ENCODE measurements at regions not wholly inside any gene's neighbourhood (a gene's known extent, or its start where the extent isn't known, plus 50 kb on each side); places are given as distances from the start of the nearest gene placed in this dataset.
A peak's percentile ranks its signal among the peaks of the same experiment; 100 is the strongest.

- TF ChIP-seq REST (IDR thresholded peaks at IDR 0.05; ENCODE audit: insufficient read depth in 1 of 2, low read depth in 2 of 2, low read length in 2 of 2) = 0 out of 4 replicates have a peak, but pooled peaks of 1 of the 2 experiments have one; percentile 27
- TF ChIP-seq FOXP2 (optimal IDR thresholded peaks at IDR 0.05; ENCODE audit: borderline replicate concordance, extremely low read depth, extremely low read length, insufficient read depth) = no peak
Observed at GRCh38 chr1:231108516-231109302, 53.1 kb upstream of the TRIM67 start.

DNA sequence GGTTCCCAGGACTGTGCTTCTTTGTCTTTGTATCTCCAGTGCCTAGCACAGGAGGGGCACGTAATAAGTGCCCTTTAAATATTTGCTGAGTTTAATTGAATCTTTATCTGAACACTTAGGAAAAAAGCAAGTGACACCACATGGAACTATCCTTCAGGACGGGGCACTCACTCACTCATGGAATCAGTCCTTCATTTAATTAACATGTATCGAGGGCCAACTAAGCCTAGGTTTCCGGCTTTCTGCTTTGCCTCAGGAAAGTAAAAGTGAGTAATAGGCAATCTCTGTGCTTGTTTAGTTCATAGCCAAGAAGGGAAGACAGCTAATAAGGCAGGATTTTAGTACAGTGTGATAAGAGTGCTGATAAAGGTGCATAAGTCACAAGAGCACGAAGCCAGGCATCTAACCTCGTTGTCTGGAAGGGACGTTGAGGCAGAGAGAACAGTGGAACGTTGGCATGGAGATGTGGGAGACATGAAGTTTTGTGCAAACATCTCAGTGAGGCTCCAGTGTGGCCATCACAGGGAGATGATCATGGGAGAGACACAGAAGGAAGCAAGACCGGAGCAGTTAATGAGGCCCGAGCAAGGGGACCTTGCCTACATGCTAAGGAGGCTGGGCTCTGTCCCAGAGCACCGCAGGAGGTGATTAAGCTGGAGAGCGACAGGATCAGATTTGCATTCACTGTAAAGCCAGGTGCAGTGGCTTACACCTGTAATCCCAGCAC lies 54.1 kb upstream of the TRIM67 start:
- TF ChIP-seq POLR2AphosphoS5 (IDR thresholded peaks at IDR 0.05; ENCODE audit: low read depth, low read length) = no peak
- TF ChIP-seq FOXP2 (optimal IDR thresholded peaks at IDR 0.05; ENCODE audit: borderline replicate concordance, extremely low read depth, extremely low read length, insufficient read depth) = no peak
- TF ChIP-seq REST (IDR thresholded peaks at IDR 0.05; ENCODE audit: insufficient read depth in 1 of 2, low read depth in 2 of 2, low read length in 2 of 2) = no peak
- TF ChIP-seq TAF1 (IDR thresholded peaks at IDR 0.05; ENCODE audit: borderline replicate concordance, insufficient read depth, low read length) = no peak

DNA sequence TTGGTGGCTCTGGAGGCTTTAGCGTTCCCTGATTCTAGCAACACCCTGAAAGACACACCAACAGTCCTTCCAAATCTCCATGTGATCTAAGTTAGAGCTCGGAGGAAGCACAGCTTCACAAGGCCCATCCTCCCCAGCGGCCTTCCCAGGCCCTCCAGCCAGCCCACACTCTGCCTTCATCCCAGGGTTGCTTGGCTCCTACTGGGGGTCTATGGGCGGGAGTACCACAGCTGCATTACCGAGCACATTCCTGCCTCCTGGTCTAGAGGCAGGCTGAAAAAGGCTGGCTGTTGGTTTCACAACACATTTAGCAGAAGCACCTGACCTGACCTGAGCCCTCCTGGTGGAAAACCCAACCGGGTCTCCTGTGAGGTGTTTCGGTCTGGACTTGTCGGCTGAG lies 54.7 kb upstream of the TRIM67 start:
- TF ChIP-seq POLR2AphosphoS5 (IDR thresholded peaks at IDR 0.05; ENCODE audit: low read depth, low read length) = no peak
- no peak for TF ChIP-seq TAF1 (IDR thresholded peaks at IDR 0.05; ENCODE audit: borderline replicate concordance, insufficient read depth, low read length)
- TF ChIP-seq SIN3A (IDR thresholded peaks at IDR 0.05; ENCODE audit: borderline replicate concordance, insufficient read depth, low read length) = no peak
- no peak for TF ChIP-seq FOXP2 (optimal IDR thresholded peaks at IDR 0.05; ENCODE audit: borderline replicate concordance, extremely low read depth, extremely low read length, insufficient read depth)
- no peak for TF ChIP-seq REST (IDR thresholded peaks at IDR 0.05; ENCODE audit: insufficient read depth in 1 of 2, low read depth in 2 of 2, low read length in 2 of 2)

GRCh38 chr1:231106347-231106746 lies 55.5 kb upstream of the TRIM67 start:
- TF ChIP-seq POLR2AphosphoS5 (IDR thresholded peaks at IDR 0.05; ENCODE audit: low read depth, low read length) (no peak), FOXP2 (optimal IDR thresholded peaks at IDR 0.05; ENCODE audit: borderline replicate concordance, extremely low read depth, extremely low read length, insufficient read depth) (no peak), REST (IDR thresholded peaks at IDR 0.05; ENCODE audit: insufficient read depth in 1 of 2, low read depth in 2 of 2, low read length in 2 of 2) (no peak), SIN3A (IDR thresholded peaks at IDR 0.05; ENCODE audit: borderline replicate concordance, insufficient read depth, low read length) (no peak), TAF1 (IDR thresholded peaks at IDR 0.05; ENCODE audit: borderline replicate concordance, insufficient read depth, low read length) (no peak)

All from PFSK-1 (cell line).